Right lobe of liver (tissue), 6 donors: ENCODE measurements at regions not wholly inside any gene's neighbourhood (a gene's known extent, or its start where the extent isn't known, plus 50 kb on each side); places are given as distances from the start of the nearest gene placed in this dataset.

Experiments
- ATAC-seq, 4 donors: fragments of 200-7000 bp; cut with Tn5 transposase; one replicate each; pipeline ENCODE4 v1.9.1; 2020; ENCODE audit warnings: mild to moderate bottlenecking in 4 of 4, moderate library complexity in 4 of 4
- DNase-seq, 3 donors: peaks; one replicate each; pipeline ENCODE4 v3.0.0-alpha.2; 2020
- H3K27ac ChIP-seq, 3 donors: fragments of 200-600 bp; one replicate each; pipeline ENCODE4 v1.8.0; 2022
- H3K27me3 ChIP-seq, 2 donors: fragments of 200-600 bp; one replicate each; pipeline ENCODE4 v1.8.0; 2022
- H3K36me3 ChIP-seq, 4 donors: fragments of 200-600 bp; sonication (generic) in 1 of 4; one replicate each; pipeline versions ENCODE4 v1.5.1 to v1.8.0; 2017 to 2022; ENCODE audit warnings: control low read depth in 1 of 4
- H3K4me1 ChIP-seq, 4 donors: fragments of 200-600 bp; sonication (generic) in 1 of 4; one replicate each; pipeline versions ENCODE4 v1.5.1 to v1.8.0; 2017 to 2022; ENCODE audit warnings: control low read depth in 1 of 4
- H3K4me3 ChIP-seq, 3 donors: fragments of 200-600 bp; one replicate each; pipeline ENCODE4 v1.8.0; 2022
- H3K9me3 ChIP-seq, 4 donors: fragments of 200-600 bp; sonication (generic) in 1 of 4; one replicate each; pipeline versions ENCODE4 v1.5.1 to v1.8.0; 2017 to 2022; ENCODE audit warnings: control low read depth in 1 of 4
- POLR2A ChIP-seq: fragments of 450-650 bp; IDR thresholded peaks from one replicate; pipeline ENCODE4 v1.6.1; 2017; ENCODE audit warnings: antibody characterized with exemption, mild to moderate bottlenecking
- WGBS: methylation state at CpG from one replicate; pipeline ENCODE4 v1.1.6; 2018; ENCODE audit warnings: low coverage, low lambda C conversion rate; ENCODE audit not compliant: insufficient coverage; ENCODE audit errors: missing lambda C conversion rate; 5-methylcytosine and 5-hydroxymethylcytosine counted together
- intact Hi-C, 2 donors: fragments of 100-400 bp; cut with DNase I; formaldehyde crosslinking; loops; one replicate each; pipeline versions ENCODE4 v1.11.2 to v1.14.1; 2022
- TF ChIP-seq, protein P1 (sequence below), 4 donors: fragments of 200-600 bp in 3 of 4; fragments of 450-650 bp in 1 of 4; IDR thresholded peaks; one replicate each; pipeline versions ENCODE4 v1.5.1 to v1.8.0; 2016 to 2022; ENCODE audit warnings: antibody characterized with exemption in 4 of 4, mild to moderate bottlenecking in 2 of 4
- donor health status: DM: no; HTN: yes; CAD: no.
- donor health status: DM: no; HTN: no; CAD: no.
- donor health status: DM: no; HTN: no; CAD: no.
- donor health status: DM: no; HTN: yes; CAD: no.
- donor health status: DM: no; HTN: yes; CAD: no.

DNA sequence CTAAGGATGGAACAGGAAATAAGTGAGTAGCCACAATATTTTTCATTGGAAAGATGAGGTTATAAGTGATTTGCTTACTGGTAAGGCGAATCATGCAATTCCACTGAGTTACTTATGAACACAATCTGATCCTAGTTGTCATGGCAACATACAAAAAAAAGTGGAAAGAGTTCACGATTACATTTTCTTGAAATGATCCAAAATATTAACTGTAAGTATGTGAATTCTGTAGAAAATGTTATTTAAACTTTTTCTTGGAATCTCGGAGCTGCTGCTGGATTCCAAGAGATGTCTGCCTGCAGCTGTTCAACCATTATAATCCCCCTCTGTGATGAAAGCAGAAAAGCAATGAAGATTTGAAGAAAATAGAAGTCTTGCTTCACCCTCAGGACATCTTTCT lies 120.5 kb downstream of the KBTBD8 start:
- Histone ChIP-seq H3K36me3 (no peaks in the 10 kb centered on the region), H3K27me3 (no peaks in the 10 kb centered on the region), H3K4me3 (no peak overlapping the region), H3K4me1 (no peaks in the 10 kb centered on the region), H3K9me3 (no peaks in the 10 kb centered on the region), H3K27ac (no peak overlapping the region)
- no peak for ATAC-seq
- intact Hi-C loops: no loop called here
- WGBS: 56% methylated on average over 3 of the region's 3 CpGs
- DNase-seq: no peak
- TF ChIP-seq, protein P1, sequence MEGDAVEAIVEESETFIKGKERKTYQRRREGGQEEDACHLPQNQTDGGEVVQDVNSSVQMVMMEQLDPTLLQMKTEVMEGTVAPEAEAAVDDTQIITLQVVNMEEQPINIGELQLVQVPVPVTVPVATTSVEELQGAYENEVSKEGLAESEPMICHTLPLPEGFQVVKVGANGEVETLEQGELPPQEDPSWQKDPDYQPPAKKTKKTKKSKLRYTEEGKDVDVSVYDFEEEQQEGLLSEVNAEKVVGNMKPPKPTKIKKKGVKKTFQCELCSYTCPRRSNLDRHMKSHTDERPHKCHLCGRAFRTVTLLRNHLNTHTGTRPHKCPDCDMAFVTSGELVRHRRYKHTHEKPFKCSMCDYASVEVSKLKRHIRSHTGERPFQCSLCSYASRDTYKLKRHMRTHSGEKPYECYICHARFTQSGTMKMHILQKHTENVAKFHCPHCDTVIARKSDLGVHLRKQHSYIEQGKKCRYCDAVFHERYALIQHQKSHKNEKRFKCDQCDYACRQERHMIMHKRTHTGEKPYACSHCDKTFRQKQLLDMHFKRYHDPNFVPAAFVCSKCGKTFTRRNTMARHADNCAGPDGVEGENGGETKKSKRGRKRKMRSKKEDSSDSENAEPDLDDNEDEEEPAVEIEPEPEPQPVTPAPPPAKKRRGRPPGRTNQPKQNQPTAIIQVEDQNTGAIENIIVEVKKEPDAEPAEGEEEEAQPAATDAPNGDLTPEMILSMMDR (IDR thresholded peaks at IDR 0.05): no peak
- no peak for TF ChIP-seq POLR2A

DNA sequence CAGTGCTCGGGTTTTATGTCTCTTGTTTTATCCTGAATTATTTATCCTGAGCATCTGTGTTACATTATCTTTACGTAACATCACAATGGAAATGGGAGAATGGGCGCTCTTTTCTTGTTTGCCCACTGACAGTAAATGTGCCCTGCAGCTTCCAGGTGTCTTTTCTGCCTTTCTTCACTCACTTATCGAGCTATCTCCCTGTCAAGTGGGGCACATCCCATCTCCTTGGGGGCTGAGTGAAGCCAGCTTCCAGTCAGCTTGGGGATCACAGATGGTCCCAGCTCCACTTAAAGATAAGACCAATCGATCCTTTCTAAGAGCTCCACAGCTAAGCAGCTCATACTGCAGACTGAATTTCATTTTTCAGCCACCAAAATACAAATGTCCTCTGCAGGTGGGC lies 125.8 kb downstream of the KBTBD8 start:
- DNase-seq (no peak), ATAC-seq (no peak)
- Histone ChIP-seq H3K4me1 (no peaks in the 10 kb centered on the region), H3K4me3 (no peak overlapping the region), H3K27ac (no peak overlapping the region), H3K36me3 (no peaks in the 10 kb centered on the region), H3K27me3 (no peaks in the 10 kb centered on the region), H3K9me3 (no peaks in the 10 kb centered on the region)
- intact Hi-C loops: no loop called here
- no peak for TF ChIP-seq POLR2A
- TF ChIP-seq, protein P1 (IDR thresholded peaks at IDR 0.05): no peak
- WGBS: 43% methylated on average over 4 of the region's 5 CpGs

DNA sequence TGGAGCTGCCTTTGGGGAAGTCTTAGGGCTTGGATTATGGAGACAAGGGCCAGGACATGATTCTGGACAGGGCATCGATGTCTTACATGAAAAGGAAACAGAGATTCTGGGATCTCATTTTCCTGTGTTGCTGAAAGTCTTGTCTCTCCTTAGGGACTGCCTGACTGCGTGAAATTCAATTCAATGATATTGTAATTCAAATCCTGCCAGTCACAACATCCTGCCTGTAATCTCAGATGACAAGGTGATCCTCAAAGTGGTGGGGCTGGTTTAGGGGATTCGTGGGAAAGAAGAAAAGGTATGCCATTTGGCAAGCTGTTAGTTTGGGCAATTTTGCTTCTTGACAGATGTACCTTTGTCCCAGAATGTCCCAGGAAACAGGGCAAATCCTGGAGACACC lies 129.1 kb downstream of the KBTBD8 start:
- TF ChIP-seq POLR2A: no peak
- TF ChIP-seq, protein P1 (IDR thresholded peaks at IDR 0.05): no peak
- H3K4me1 ChIP-seq: no peaks in the 10 kb centered on the region
- intact Hi-C loops: no loop called here
- DNase-seq: no peak
- H3K9me3 ChIP-seq: no peaks in the 10 kb centered on the region
- 17% methylated on average over 2 of the region's 3 CpGs for WGBS
- no peak for ATAC-seq
- H3K4me3 ChIP-seq: no peak overlapping the region
- H3K27me3 ChIP-seq: no peaks in the 10 kb centered on the region
- H3K27ac ChIP-seq: no peak overlapping the region
- no peaks in the 10 kb centered on the region for H3K36me3 ChIP-seq

DNA sequence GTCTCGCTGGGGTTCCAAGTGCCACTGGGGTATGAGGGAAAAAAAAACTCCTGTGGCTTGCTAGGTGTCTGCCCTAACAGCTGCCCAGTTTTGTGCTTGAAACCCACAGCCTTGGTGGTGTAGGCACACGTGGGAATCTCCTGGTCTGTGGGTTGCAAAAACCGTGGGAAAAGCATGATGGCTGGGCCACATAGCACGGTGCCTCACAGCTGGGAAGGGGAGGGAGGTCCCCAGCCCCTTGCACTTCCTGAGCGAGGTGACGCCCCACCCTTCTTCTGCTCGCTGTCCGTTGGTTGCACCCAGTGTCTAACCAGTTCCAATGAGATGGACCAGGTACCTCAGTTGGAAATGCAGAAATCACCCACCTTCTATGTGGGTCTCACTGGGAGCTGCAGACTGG lies 144.3 kb downstream of the KBTBD8 start:
- no peak overlapping the region for H3K27ac ChIP-seq
- H3K4me3 ChIP-seq: no peak overlapping the region
- intact Hi-C loops: no loop called here
- H3K9me3 ChIP-seq: no peaks in the 10 kb centered on the region
- no peaks in the 10 kb centered on the region for H3K27me3 ChIP-seq
- no peak for ATAC-seq
- TF ChIP-seq, protein P1 (IDR thresholded peaks at IDR 0.05): no peak
- TF ChIP-seq POLR2A: no peak
- no peak for DNase-seq
- WGBS: 70% methylated on average over 5 of the region's 8 CpGs
- H3K36me3 ChIP-seq: no peaks in the 10 kb centered on the region
- H3K4me1 ChIP-seq: no peaks in the 10 kb centered on the region

DNA sequence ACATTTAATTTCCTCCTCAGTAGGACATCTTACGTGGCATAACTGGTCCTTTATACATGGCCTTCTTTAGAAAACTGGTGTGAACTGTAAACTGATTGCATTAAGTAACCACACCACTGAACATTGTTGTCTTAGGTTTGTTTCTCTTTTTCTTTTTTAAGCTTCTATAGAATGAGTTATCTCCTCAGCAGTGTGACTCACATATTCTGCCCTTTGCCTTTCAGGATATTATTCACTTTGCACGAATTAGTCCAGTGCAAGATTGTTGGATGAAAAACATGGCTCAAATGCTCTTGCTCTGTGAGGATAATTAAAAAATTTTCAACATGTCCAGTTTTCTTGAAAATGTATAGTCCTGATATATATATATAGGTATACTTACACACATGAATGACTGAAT lies 147.6 kb downstream of the KBTBD8 start:
- Histone ChIP-seq H3K27me3 (no peaks in the 10 kb centered on the region), H3K4me3 (no peak overlapping the region), H3K27ac (no peak overlapping the region), H3K9me3 (no peaks in the 10 kb centered on the region), H3K4me1 (no peaks in the 10 kb centered on the region), H3K36me3 (no peaks in the 10 kb centered on the region)
- no peak for TF ChIP-seq POLR2A
- TF ChIP-seq, protein P1 (IDR thresholded peaks at IDR 0.05): no peak
- intact Hi-C loops: no loop called here
- 67% methylated on average over 2 of the region's 2 CpGs for WGBS
- ATAC-seq (no peak), DNase-seq (no peak)
